Transverse colon (tissue), 4 donors: ENCODE measurements at regions not wholly inside any gene's neighbourhood (a gene's known extent, or its start where the extent isn't known, plus 50 kb on each side); places are given as distances from the start of the nearest gene placed in this dataset.
"Not testable (repeated sequence)": the region's sequence is repeated elsewhere in the genome, so short reads cannot be mapped to it uniquely, and the experiment has no call there.

ENCODE experiments used
- DNase-seq: peaks from one replicate; pipeline ENCODE4 v3.0.0-alpha.2; 2019
- H3K27ac ChIP-seq, 4 donors: fragments of 200-600 bp; sonication (generic); 2 replicates each; pipeline ENCODE4 v1.5.1; 2016 to 2018; ENCODE audit warnings: inconsistent platforms in 4 of 4
- H3K27me3 ChIP-seq: fragments of 200-600 bp; sonication (generic); 2 replicates; pipeline ENCODE4 v1.5.1; 2017; ENCODE audit warnings: inconsistent platforms
- H3K36me3 ChIP-seq, 4 donors: fragments of 200-600 bp; sonication (generic); 2 replicates each; pipeline ENCODE4 v1.5.1; 2017 to 2019; ENCODE audit warnings: inconsistent platforms in 4 of 4
- H3K4me1 ChIP-seq, 4 donors: fragments of 200-600 bp; sonication (generic); 2 replicates each; pipeline ENCODE4 v1.5.1; 2017 to 2020; ENCODE audit warnings: inconsistent platforms in 4 of 4
- H3K4me3 ChIP-seq, 4 donors: fragments of 200-600 bp; sonication (generic); 1 replicate in 1 of 4; 2 replicates in 3 of 4; pipeline versions ENCODE4 v1.5.1 to v1.6.1; 2017 to 2019; ENCODE audit warnings: inconsistent platforms in 4 of 4
- H3K9me3 ChIP-seq, 2 donors: fragments of 200-600 bp; sonication (generic); 2 replicates each; pipeline ENCODE4 v1.5.1; 2017 to 2019; ENCODE audit warnings: inconsistent platforms in 2 of 2
- CTCF ChIP-seq, 5 experiments: fragments of 200-600 bp in 3 of 5; fragments of 450-650 bp in 2 of 5; sonication (generic) in 3 of 5; IDR thresholded peaks; 1 replicate in 2 of 5; 2 replicates in 3 of 5; pipeline ENCODE4 v1.5.1; 2016 to 2017; ENCODE audit warnings: antibody characterized with exemption in 5 of 5, inconsistent platforms in 3 of 5, mild to moderate bottlenecking in 2 of 5, moderate library complexity in 1 of 5
- EP300 ChIP-seq: sonication (generic); formaldehyde crosslinking; IDR thresholded peaks from one replicate; pipeline ENCODE4 v1.6.1; 2017; ENCODE audit warnings: antibody characterized with exemption, low read depth
- POLR2A ChIP-seq: fragments of 450-650 bp; IDR thresholded peaks from one replicate; pipeline ENCODE4 v1.6.1; 2016; ENCODE audit warnings: antibody characterized with exemption, mild to moderate bottlenecking, moderate library complexity
- POLR2AphosphoS5 ChIP-seq, 3 donors: sonication (generic); formaldehyde crosslinking; IDR thresholded peaks; one replicate each; pipeline ENCODE4 v1.6.1; 2016; ENCODE audit warnings: antibody characterized with exemption in 3 of 3
- WGBS, 2 donors: methylation state at CpG; one replicate each; pipeline ENCODE4 v1.1.5; 2018; ENCODE audit warnings: low coverage in 1 of 2; 5-methylcytosine and 5-hydroxymethylcytosine counted together
- in situ Hi-C, 4 donors: fragments of 200-750 bp; cut with MboI; loops; one replicate each; pipeline versions ENCODE4 v1.15.0 to v1.15.1; 2017; ENCODE audit warnings: low sequenced_read_pairs in 3 of 4, low pct_ligation_motif_present in 1 of 4, low pct_unique_long_range_greater_than_20kb in 1 of 4
- intact Hi-C: fragments of 100-400 bp; cut with DNase I; formaldehyde crosslinking; loops from one replicate; pipeline ENCODE4 v1.15.1; 2023; ENCODE audit warnings: low total_unique reads

DNA sequence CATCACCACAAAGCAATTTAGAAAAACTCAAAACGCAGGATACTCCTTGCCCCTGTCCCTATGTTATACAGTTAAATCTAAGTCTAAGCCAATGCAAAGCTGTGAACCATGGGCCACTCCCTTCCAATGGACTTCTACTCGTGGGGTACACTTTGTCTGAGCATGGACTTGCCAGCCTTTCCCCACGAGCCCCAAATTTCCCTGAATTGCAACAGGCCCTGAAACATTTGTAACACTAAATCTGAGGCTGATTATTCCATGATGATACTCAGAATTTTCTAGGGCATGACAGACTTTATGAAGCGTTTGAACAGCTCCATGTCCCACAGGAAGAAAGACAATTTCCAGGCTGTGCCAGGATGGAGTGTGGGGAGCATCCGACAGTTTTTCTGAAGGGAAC, 189.6 kb downstream of the TXNL1 start:
- intact Hi-C loops (no loop called here), in situ Hi-C loops (no loop called here)
- Histone ChIP-seq H3K4me3 (no peak overlapping the region), H3K9me3 (no peaks in the 10 kb centered on the region), H3K27me3 (no peaks in the 10 kb centered on the region), H3K36me3 (no peaks in the 10 kb centered on the region), H3K27ac (no peak overlapping the region), H3K4me1 (no peaks in the 10 kb centered on the region)
- TF ChIP-seq EP300 (no peak), POLR2A (no peak), CTCF (IDR thresholded peaks at IDR 0.05) (no peak), POLR2AphosphoS5 (IDR thresholded peaks at IDR 0.05) (no peak)
- 59 to 74% methylated on average over 4 to 5 of the region's 5 CpGs for WGBS, 2 donors
- no peak for DNase-seq

DNA sequence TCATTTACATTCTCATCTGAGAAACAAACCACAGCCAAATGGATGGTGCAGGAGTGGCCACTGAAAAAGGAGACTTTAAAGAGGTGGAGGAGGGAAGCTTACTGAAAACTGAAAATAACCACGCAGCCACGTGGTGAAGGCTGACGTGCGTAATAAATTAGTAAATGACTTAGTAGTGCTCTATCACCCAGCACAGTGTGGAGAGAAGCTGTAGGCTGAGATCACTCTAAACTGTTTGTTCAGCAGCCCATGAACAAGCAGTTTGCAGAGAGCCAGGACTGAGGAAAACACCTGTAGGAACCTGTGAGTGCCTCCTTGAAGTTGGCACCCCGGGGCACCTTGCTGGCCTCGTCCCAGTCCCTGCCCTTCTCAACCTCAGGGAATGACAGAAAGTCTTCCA, 193.0 kb downstream of the TXNL1 start:
- DNase-seq = no peak
- intact Hi-C loops = no loop called here
- no peak overlapping the region for H3K27ac ChIP-seq
- in situ Hi-C loops = no loop called here
- TF ChIP-seq EP300 (no peak), POLR2A (no peak), POLR2AphosphoS5 (IDR thresholded peaks at IDR 0.05) (no peak), CTCF (IDR thresholded peaks at IDR 0.05) (no peak)
- H3K4me1 ChIP-seq = no peaks in the 10 kb centered on the region
- H3K36me3 ChIP-seq = no peaks in the 10 kb centered on the region
- 62 to 70% methylated on average over 4 to 6 of the region's 6 CpGs for WGBS, 2 donors
- no peaks in the 10 kb centered on the region for H3K27me3 ChIP-seq
- H3K4me3 ChIP-seq = no peak overlapping the region
- H3K9me3 ChIP-seq = no peaks in the 10 kb centered on the region

GRCh38 chr18:56444201-56444600, 194.2 kb downstream of the TXNL1 start:
- WGBS, 2 donors = 77 to 82% methylated on average over 3 of the region's 3 CpGs
- no peak overlapping the region for H3K4me3 ChIP-seq
- no peak for DNase-seq
- intact Hi-C loops = no loop called here
- no peaks in the 10 kb centered on the region for H3K9me3 ChIP-seq
- in situ Hi-C loops = no loop called here
- TF ChIP-seq POLR2AphosphoS5 (IDR thresholded peaks at IDR 0.05) (no peak), CTCF (IDR thresholded peaks at IDR 0.05) (no peak), POLR2A (no peak)
- no peaks in the 10 kb centered on the region for H3K27me3 ChIP-seq
- no peaks in the 10 kb centered on the region for H3K36me3 ChIP-seq
- no peak overlapping the region for H3K27ac ChIP-seq
- H3K4me1 ChIP-seq = no peaks in the 10 kb centered on the region

GRCh38 chr18:56443166-56443907, 195.1 kb downstream of the TXNL1 start:
- Histone ChIP-seq H3K27me3 (no peaks in the 10 kb centered on the region), H3K27ac (no peak overlapping the region), H3K9me3 (no peaks in the 10 kb centered on the region), H3K4me1 (no peaks in the 10 kb centered on the region), H3K4me3 (no peak overlapping the region), H3K36me3 (no peaks in the 10 kb centered on the region)
- in situ Hi-C loops (no loop called here), intact Hi-C loops (no loop called here)
- 71 to 82% methylated on average over 2 to 3 of the region's 3 CpGs for WGBS, 2 donors
- no peak for TF ChIP-seq CTCF (IDR thresholded peaks at IDR 0.05)
- TF ChIP-seq POLR2A = no peak
- no peak for TF ChIP-seq POLR2AphosphoS5 (IDR thresholded peaks at IDR 0.05)
- TF ChIP-seq EP300 = no peak
- DNase-seq = no peak

- H3K27ac ChIP-seq, H3K9me3 ChIP-seq, DNase-seq, H3K36me3 ChIP-seq, H3K4me3 ChIP-seq, in situ Hi-C loops, H3K4me1 ChIP-seq, intact Hi-C loops, H3K27me3 ChIP-seq: not testable (repeated sequence)
- 78 to 87% methylated on average over 2 of the region's 2 CpGs for WGBS, 2 donors
Measured at GRCh38 chr18:56438480-56438879, 199.9 kb downstream of the TXNL1 start.
